IMR-90 (cell line): ENCODE measurements at regions not wholly inside any gene's neighbourhood (a gene's known extent, or its start where the extent isn't known, plus 50 kb on each side); places are given as distances from the start of the nearest gene placed in this dataset.

Source experiments
- ATAC-seq: fragments of 200-7000 bp; cut with Tn5 transposase; 2 replicates; pipeline ENCODE4 v1.9.1; 2020; ENCODE audit warnings: low read depth, mild to moderate bottlenecking, moderate library complexity
- BruUV-seq: library from RNA; stranded (reverse); fragments of 400-500 nt; replicated peaks from 2 replicates; lab custom pipeline; 2021; lab: Mats Ljungman, UMichigan
- CTCF ChIA-PET: fragments of 300-600 bp; formaldehyde crosslinking; extraction: SDS; loops from one replicate; lab custom pipeline; 2021; ENCODE audit warnings: antibody characterized with exemption; lab: Yijun Ruan, JAX
- POLR2A ChIA-PET: fragments of 300-600 bp; sonication (Branson Sonifier 250); formaldehyde crosslinking; loops from one replicate; lab custom pipeline; 2022; ENCODE audit warnings: antibody characterized with exemption; ENCODE audit not compliant: unreplicated experiment; lab: Charles Lee
- DNase-seq: peaks from one replicate; pipeline ENCODE4 v3.0.0; 2013
- H2AFZ ChIP-seq: replicated peaks from 2 replicates; pipeline ENCODE3; 2013; ENCODE audit warnings: low read length, mild to moderate bottlenecking; ENCODE audit not compliant: poor library complexity
- H2AK5ac ChIP-seq: 2 replicates; pipeline ENCODE4 v1.6.1; 2013; ENCODE audit warnings: low read depth, low read length, inconsistent platforms
- H2AK9ac ChIP-seq: replicated peaks from 2 replicates; pipeline ENCODE3; 2013; ENCODE audit warnings: mild to moderate bottlenecking, low read depth, low read length, moderate library complexity; ENCODE audit not compliant: poor library complexity
- H2BK120ac ChIP-seq: 2 replicates; pipeline ENCODE4 v1.6.1; 2013; ENCODE audit warnings: low read depth, low read length, inconsistent platforms
- H2BK15ac ChIP-seq: 3 replicates; pipeline ENCODE4 v1.6.1; 2013; ENCODE audit warnings: low read depth, low read length, inconsistent platforms
- H2BK20ac ChIP-seq: 2 replicates; pipeline ENCODE4 v1.6.1; 2013; ENCODE audit warnings: low read depth, mild to moderate bottlenecking, inconsistent platforms, low read length, moderate library complexity
- H2BK5ac ChIP-seq: 2 replicates; pipeline ENCODE4 v1.6.1; 2013; ENCODE audit warnings: mild to moderate bottlenecking, low read depth, low read length, inconsistent platforms; ENCODE audit not compliant: poor library complexity, severe bottlenecking
- H3K14ac ChIP-seq: replicated peaks from 2 replicates; pipeline ENCODE4 v1.6.1; 2013; ENCODE audit warnings: low read depth, low read length, inconsistent platforms
- H3K18ac ChIP-seq: 2 replicates; pipeline ENCODE4 v1.6.1; 2013; ENCODE audit warnings: low read depth, low read length, control low read depth
- H3K23ac ChIP-seq: 2 replicates; pipeline ENCODE4 v1.6.1; 2013; ENCODE audit warnings: low read depth, low read length, inconsistent platforms
- H3K27ac ChIP-seq: 2 replicates; pipeline ENCODE4 v1.5.1; 2013; ENCODE audit warnings: mild to moderate bottlenecking, control low read depth, low read length; ENCODE audit not compliant: insufficient read depth
- H3K27me3 ChIP-seq: 2 replicates; pipeline ENCODE4 v1.6.1; 2013; ENCODE audit warnings: low read length; ENCODE audit not compliant: control insufficient read depth, insufficient read depth
- H3K36me3 ChIP-seq: 2 replicates; pipeline ENCODE4 v1.6.1; 2013; ENCODE audit warnings: low read length, mixed read lengths; ENCODE audit not compliant: control insufficient read depth, insufficient read depth
- H3K4ac ChIP-seq: 2 replicates; pipeline ENCODE4 v1.6.1; 2013; ENCODE audit warnings: low read depth, low read length, inconsistent platforms
- H3K4me1 ChIP-seq: 2 replicates; pipeline ENCODE4 v1.6.1; 2013; ENCODE audit warnings: low read length, mixed read lengths; ENCODE audit not compliant: control insufficient read depth, insufficient read depth
- H3K4me2 ChIP-seq: 2 replicates; pipeline ENCODE4 v1.6.1; 2013; ENCODE audit warnings: low read depth, mild to moderate bottlenecking, control low read depth, low read length, moderate library complexity
- H3K4me3 ChIP-seq: 2 replicates; pipeline ENCODE4 v1.5.1; 2013; ENCODE audit warnings: low read depth, mild to moderate bottlenecking, control low read depth, low read length, moderate library complexity; ENCODE audit not compliant: insufficient read depth
- H3K56ac ChIP-seq: 2 replicates; pipeline ENCODE4 v1.6.1; 2013; ENCODE audit warnings: low read length, inconsistent platforms; ENCODE audit not compliant: insufficient read depth; ENCODE audit errors: extremely low read depth
- H3K79me1 ChIP-seq, 2 experiments: 2 replicates each; pipeline ENCODE4 v1.6.1; 2013; ENCODE audit warnings: low read length in 2 of 2, inconsistent platforms in 1 of 2, low read depth in 1 of 2
- H3K9ac ChIP-seq: 2 replicates; pipeline ENCODE4 v1.6.1; 2013; ENCODE audit warnings: low read depth, low read length, control low read depth
- H3K9me1 ChIP-seq: 2 replicates; pipeline ENCODE4 v1.6.1; 2013; ENCODE audit warnings: low read length, inconsistent platforms; ENCODE audit not compliant: insufficient read depth
- H3K9me3 ChIP-seq: 2 replicates; pipeline ENCODE4 v1.6.1; 2013; ENCODE audit warnings: low read length; ENCODE audit not compliant: control insufficient read depth, insufficient read depth
- H4K20me1 ChIP-seq: 2 replicates; pipeline ENCODE4 v1.6.1; 2013; ENCODE audit warnings: low read length, inconsistent platforms; ENCODE audit not compliant: insufficient read depth
- H4K5ac ChIP-seq: 2 replicates; pipeline ENCODE4 v1.6.1; 2013; ENCODE audit warnings: mild to moderate bottlenecking, low read depth, low read length, control low read depth
- H4K8ac ChIP-seq, 2 experiments: 2 replicates each; pipeline ENCODE4 v1.6.1; 2013; ENCODE audit warnings: low read depth in 2 of 2, low read length in 2 of 2, control low read depth in 1 of 2, inconsistent platforms in 1 of 2
- H4K91ac ChIP-seq: 2 replicates; pipeline ENCODE4 v1.6.1; 2013; ENCODE audit warnings: low read depth, low read length, inconsistent platforms; ENCODE audit not compliant: insufficient read depth
- BHLHE40 ChIP-seq: fragments of 150-350 bp; IDR thresholded peaks from 2 replicates; pipeline ENCODE4 v1.6.1; 2016; ENCODE audit warnings: mild to moderate bottlenecking, low read depth, low read length
- CEBPB ChIP-seq: IDR thresholded peaks from 2 replicates; pipeline ENCODE4 v1.6.1; 2012; ENCODE audit warnings: low read depth, low read length, improper control_type of control experiment
- ELK1 ChIP-seq: fragments of 150-350 bp; IDR thresholded peaks from 2 replicates; pipeline ENCODE4 v1.6.1; 2016; ENCODE audit warnings: low read depth, mild to moderate bottlenecking, low read length, moderate library complexity, borderline replicate concordance
- FOS ChIP-seq: fragments of 150-350 bp; IDR thresholded peaks from 2 replicates; pipeline ENCODE4 v1.6.1; 2016; ENCODE audit warnings: low read depth, low read length
- MAFK ChIP-seq: IDR thresholded peaks from 2 replicates; pipeline ENCODE4 v1.6.1; 2012; ENCODE audit warnings: low read depth, low read length, improper control_type of control experiment
- RCOR1 ChIP-seq: IDR thresholded peaks from 2 replicates; pipeline ENCODE4 v1.6.1; 2012; ENCODE audit warnings: mild to moderate bottlenecking, low read length, improper control_type of control experiment; ENCODE audit not compliant: insufficient replicate concordance
- RFX5 ChIP-seq: IDR thresholded peaks from 2 replicates; pipeline ENCODE4 v1.8.0; 2012; ENCODE audit warnings: low read depth, mild to moderate bottlenecking, low read length, moderate library complexity
- SMC3 ChIP-seq: fragments of 150-350 bp; IDR thresholded peaks from 2 replicates; pipeline ENCODE4 v1.6.1; 2016; ENCODE audit warnings: low read depth, mild to moderate bottlenecking, antibody characterized with exemption, low read length, moderate library complexity
- USF2 ChIP-seq: fragments of 150-350 bp; IDR thresholded peaks from 2 replicates; pipeline ENCODE4 v1.6.1; 2017; ENCODE audit warnings: mild to moderate bottlenecking, antibody characterized with exemption, low read length, low read depth
- WGBS, 2 experiments: methylation state at CpG; one replicate each; pipeline versions ENCODE4 v1.1.5 to v1.1.7; 2013; ENCODE audit warnings: missing lambda C conversion rate in 2 of 2; ENCODE audit not compliant: insufficient read length in 1 of 2; ENCODE audit errors: extremely low coverage in 2 of 2; 5-methylcytosine and 5-hydroxymethylcytosine counted together
- dilution Hi-C: fragments of 300-500 bp; cut with HindIII; formaldehyde crosslinking; loops from one replicate; pipeline ENCODE4 v1.14.3; 2018; ENCODE audit warnings: low sequenced_read_pairs; ENCODE audit not compliant: unreplicated experiment
- in situ Hi-C: fragments of 300-500 bp; cut with MboI; formaldehyde crosslinking; loops from 3 replicates; pipeline ENCODE4 v1.14.3; 2019; ENCODE audit warnings: low sequenced_read_pairs, inconsistent platforms, mixed read lengths
- intact Hi-C: fragments of 100-400 bp; cut with micrococcal nuclease; formaldehyde crosslinking; loops from 2 replicates; pipeline ENCODE4 v1.10.0; 2022
- TF ChIP-seq, protein P1 (sequence below): conservative IDR thresholded peaks from 2 replicates; pipeline ENCODE4 v1.5.1; 2012; ENCODE audit warnings: mild to moderate bottlenecking, low read depth, low read length, improper control_type of control experiment

- Histone ChIP-seq H4K8ac (no peak overlapping the region), H4K5ac (no peak overlapping the region), H2BK20ac (no peak overlapping the region), H3K23ac (no peak overlapping the region), H3K4ac (no peak overlapping the region), H3K4me2 (no peak overlapping the region), H3K79me1 (no peaks in the 10 kb centered on the region), H3K9ac (no peak overlapping the region), H4K91ac (no peak overlapping the region), H3K27me3 (no peaks in the 10 kb centered on the region), H3K4me3 (no peak overlapping the region), H3K9me3 (no peaks in the 10 kb centered on the region), H2AK9ac (no peak overlapping the region), H2AFZ (no peak overlapping the region), H4K20me1 (no peaks in the 10 kb centered on the region), H3K56ac (no peak overlapping the region), H2AK5ac (no peak overlapping the region), H2BK15ac (no peak overlapping the region), H3K36me3 (no peaks in the 10 kb centered on the region), H3K27ac (no peak overlapping the region), H3K14ac (no peak overlapping the region), H2BK120ac (no peak overlapping the region), H3K9me1 (no peaks in the 10 kb centered on the region), H3K4me1 (no peaks in the 10 kb centered on the region), H3K18ac (no peak overlapping the region), H2BK5ac (no peak overlapping the region)
- dilution Hi-C loops (no loop called here), in situ Hi-C loops (no loop called here), intact Hi-C loops (no loop called here)
- ATAC-seq (no peak), DNase-seq (no peak)
- 64% methylated on average over 4 of the region's 8 CpGs; no CpG with 5 or more reads in 1 of the 2 experiments for WGBS, 2 experiments
- ChIA-PET POLR2A (no interaction called here), CTCF (no interaction called here)
- TF ChIP-seq FOS (no peak), RCOR1 (no peak), ELK1 (no peak), BHLHE40 (no peak), RFX5 (no peak), MAFK (no peak), CEBPB (no peak), SMC3 (no peak), USF2 (no peak)
- TF ChIP-seq, protein P1, sequence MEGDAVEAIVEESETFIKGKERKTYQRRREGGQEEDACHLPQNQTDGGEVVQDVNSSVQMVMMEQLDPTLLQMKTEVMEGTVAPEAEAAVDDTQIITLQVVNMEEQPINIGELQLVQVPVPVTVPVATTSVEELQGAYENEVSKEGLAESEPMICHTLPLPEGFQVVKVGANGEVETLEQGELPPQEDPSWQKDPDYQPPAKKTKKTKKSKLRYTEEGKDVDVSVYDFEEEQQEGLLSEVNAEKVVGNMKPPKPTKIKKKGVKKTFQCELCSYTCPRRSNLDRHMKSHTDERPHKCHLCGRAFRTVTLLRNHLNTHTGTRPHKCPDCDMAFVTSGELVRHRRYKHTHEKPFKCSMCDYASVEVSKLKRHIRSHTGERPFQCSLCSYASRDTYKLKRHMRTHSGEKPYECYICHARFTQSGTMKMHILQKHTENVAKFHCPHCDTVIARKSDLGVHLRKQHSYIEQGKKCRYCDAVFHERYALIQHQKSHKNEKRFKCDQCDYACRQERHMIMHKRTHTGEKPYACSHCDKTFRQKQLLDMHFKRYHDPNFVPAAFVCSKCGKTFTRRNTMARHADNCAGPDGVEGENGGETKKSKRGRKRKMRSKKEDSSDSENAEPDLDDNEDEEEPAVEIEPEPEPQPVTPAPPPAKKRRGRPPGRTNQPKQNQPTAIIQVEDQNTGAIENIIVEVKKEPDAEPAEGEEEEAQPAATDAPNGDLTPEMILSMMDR = no peak
- no TSS peak for BruUV-seq
These were observed 91.9 kb upstream of the IGSF21 start for GRCh38 chr1:18015719-18016118.
